Spleen (tissue), 7 donors: ENCODE measurements at regions not wholly inside any gene's neighbourhood (a gene's known extent, or its start where the extent isn't known, plus 50 kb on each side); places are given as distances from the start of the nearest gene placed in this dataset.

Source experiments
- CTCF ChIP-seq, 11 experiments: fragments of 200-600 bp in 7 of 11; fragments of 450-650 bp in 4 of 11; sonication (generic) in 4 of 11; IDR thresholded peaks in 8 of 11; conservative IDR thresholded peaks in 3 of 11; 1 replicate in 7 of 11; 2 replicates in 4 of 11; pipeline versions ENCODE4 v1.4.0 to v1.8.0; 2016 to 2021; ENCODE audit warnings: antibody characterized with exemption in 11 of 11, inconsistent platforms in 4 of 11, mild to moderate bottlenecking in 1 of 11
- POLR2A ChIP-seq, 3 donors: fragments of 450-650 bp; IDR thresholded peaks; one replicate each; pipeline ENCODE4 v1.5.1; 2017; ENCODE audit warnings: antibody characterized with exemption in 3 of 3, mild to moderate bottlenecking in 1 of 3
- donor health status: DM: no; HTN: no; CAD: no; lungs with moderate emphysema.
- donor health status: DM: no; HTN: no; CAD: no.
- donor health status: DM: no; HTN: no; CAD: no.

GRCh38 chr4:79563219-79563618 lies 155.2 kb upstream of the GK2 start:
- TF ChIP-seq CTCF (IDR thresholded peaks at IDR 0.05 in 8 of 11, conservative IDR thresholded peaks at IDR 0.05 in 3 of 11) (no peak), POLR2A (IDR thresholded peaks at IDR 0.05) (no peak)
